Activated CD4-positive, alpha-beta T cell treated with anti-CD3 and anti-CD28 coated beads, Interleukin-2, amount 50 U/mL, for 48 hours (primary cell): ENCODE measurements at regions not wholly inside any gene's neighbourhood (a gene's known extent, or its start where the extent isn't known, plus 50 kb on each side); places are given as distances from the start of the nearest gene placed in this dataset.

Source experiments
- DNase-seq, 2 experiments: peaks; one replicate each; pipeline ENCODE4 v3.0.0-alpha.2; 2020

- no peak for DNase-seq
Measured at GRCh38 chr1:29839726-29840125, 603.4 kb downstream of the PTPRU start.

GRCh38 chr1:29838738-29839320, 602.5 kb downstream of the PTPRU start:
- DNase-seq: no peak

DNA sequence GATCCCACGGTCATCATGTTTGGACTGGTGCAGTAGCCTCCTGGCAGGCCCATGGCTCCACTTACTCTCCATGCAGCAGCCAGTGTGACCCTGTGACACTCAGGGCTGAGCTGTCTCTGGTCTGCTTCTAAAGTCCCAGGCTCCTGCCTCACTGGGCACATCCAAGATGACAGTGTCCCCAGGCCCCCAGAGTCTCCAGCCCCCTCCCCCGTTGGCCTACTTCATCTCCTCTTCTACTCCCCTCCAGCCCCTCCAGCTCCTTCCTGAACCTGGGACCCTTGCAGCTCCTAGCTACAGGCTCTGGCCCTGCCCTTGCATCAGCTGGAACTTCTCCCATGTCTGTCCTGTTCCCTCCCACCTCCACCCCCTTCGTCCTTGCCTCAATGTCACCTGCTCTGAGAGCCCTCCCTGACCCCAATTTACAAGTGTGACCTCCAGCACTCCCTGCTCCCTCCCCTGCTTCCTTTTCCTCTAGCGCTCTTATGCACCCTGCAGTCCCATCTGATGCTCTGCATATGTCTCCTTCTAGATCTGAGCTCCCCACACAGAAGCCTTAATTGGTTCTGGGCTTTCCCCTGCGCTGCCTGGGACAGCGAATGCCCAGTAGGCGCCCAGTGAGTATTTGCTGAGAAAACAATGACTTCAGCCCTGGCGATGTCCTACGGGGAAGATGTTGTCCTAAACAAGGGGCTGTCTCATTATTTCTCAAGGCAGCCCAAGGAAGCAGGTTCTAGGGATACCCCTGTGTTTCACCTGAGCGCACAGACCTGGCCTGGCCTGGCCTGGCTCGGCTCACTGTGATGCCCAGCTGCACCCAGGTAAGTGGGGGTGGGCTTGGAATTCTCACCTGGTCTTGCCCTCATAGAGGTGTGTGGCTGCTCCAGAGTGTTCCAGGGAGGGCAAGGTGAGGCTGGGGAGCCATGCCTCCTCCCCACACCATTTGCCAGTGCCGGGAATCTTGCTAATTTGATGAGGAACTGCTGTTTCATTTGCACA, 600.6 kb downstream of the PTPRU start:
- no peak for DNase-seq

DNA sequence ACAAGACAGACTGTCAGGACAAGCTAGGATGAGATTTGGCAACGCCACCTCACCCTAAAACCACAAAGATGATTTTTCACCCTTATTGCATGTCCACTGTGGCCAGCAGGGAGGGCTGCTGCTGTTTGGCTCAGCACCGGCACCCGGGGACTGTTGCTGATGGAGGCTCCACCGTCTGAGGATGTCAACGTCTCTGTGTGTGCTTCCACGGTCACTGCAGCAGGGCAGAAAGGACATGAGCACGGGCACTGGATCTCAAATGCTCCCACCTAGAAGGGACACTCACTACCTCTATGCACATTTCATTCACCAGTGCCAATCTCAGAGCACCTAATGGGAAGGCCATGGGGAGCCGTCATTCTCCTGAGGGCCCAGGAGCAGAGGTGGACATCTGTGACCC, 599.6 kb downstream of the PTPRU start:
- DNase-seq: no peak

- no peak for DNase-seq
Measured at GRCh38 chr1:29835406-29835805, 599.1 kb downstream of the PTPRU start.

GRCh38 chr1:29833581-29833980, 597.3 kb downstream of the PTPRU start:
- DNase-seq: no peak

- DNase-seq: no peak
Measured at GRCh38 chr1:29832936-29833335, 596.6 kb downstream of the PTPRU start.

GRCh38 chr1:29832471-29832870, 596.1 kb downstream of the PTPRU start:
- no peak for DNase-seq

DNA sequence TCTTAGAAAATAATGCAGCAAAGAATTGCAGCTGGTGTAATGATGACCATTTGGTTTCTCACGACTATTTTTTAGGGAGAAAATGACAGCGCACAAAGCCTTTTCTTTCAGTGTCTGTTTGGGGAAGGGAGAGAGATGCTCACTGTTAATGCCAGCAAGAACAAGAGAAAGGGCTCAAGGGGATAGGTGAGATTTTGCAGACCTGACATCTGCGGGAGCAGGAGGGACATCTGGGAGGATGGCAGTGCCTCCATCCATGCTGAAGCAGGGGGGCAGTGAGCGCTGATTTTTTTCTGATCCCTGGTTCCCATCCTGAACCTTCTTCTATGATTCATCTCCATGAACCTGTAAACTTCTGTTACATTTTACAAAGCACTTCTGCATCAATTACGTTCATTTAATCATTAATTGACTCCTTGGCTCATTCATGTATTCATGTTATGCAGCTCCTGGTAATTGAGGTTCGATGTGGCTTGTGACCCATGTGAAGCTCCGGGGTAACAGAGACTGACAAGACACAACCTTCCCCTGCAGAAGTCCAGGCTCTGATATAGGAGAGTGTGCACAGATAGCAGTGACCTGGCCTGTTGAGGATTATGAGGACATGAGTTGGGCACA, 595.3 kb downstream of the PTPRU start:
- no peak for DNase-seq

GRCh38 chr1:29830916-29831315, 594.6 kb downstream of the PTPRU start:
- no peak for DNase-seq

GRCh38 chr1:29830383-29830782, 594.1 kb downstream of the PTPRU start:
- DNase-seq: no peak

GRCh38 chr1:29829448-29830344, 593.4 kb downstream of the PTPRU start:
- DNase-seq: no peak

- DNase-seq: no peak
Measured at GRCh38 chr1:29828526-29829447, 592.5 kb downstream of the PTPRU start.

DNA sequence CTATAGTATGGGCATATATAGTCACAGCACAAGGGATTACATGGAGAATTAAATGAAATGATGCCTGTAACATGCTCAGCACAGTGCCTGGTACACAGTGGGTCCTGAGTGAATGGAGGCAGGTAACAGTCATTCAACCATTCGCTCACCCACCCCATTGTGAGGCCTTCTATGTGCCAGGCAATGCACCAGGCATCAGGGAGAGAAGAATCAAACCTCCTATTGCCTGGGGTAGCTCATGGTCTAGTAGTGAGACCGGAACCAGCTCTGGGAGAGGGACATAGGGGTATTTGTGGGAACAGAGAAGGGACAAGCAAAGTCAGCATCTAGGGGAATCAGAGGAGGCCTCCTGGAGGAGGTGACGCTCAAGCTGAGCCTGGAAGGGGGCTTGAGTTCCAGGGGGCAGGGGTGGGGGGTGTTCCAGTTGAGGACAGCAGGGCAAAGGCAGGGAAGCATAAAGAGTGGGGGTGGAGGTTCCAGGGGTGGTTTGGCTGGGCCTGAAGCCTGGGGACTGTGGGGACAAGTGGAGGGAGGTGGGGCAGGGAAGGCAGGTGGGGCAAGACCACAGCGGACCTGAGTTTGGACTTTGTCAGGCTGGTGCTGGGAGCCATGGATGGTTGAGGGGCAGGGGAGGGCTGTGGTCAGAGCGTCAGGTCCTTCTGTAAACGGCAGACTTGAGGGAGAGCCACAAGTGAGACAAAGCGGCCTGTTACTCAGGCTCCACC, 591.6 kb downstream of the PTPRU start:
- DNase-seq: no peak

- DNase-seq: no peak
Measured at GRCh38 chr1:29827237-29827750, 591.0 kb downstream of the PTPRU start.

- no peak for DNase-seq
Measured at GRCh38 chr1:29826646-29827045, 590.3 kb downstream of the PTPRU start.

DNA sequence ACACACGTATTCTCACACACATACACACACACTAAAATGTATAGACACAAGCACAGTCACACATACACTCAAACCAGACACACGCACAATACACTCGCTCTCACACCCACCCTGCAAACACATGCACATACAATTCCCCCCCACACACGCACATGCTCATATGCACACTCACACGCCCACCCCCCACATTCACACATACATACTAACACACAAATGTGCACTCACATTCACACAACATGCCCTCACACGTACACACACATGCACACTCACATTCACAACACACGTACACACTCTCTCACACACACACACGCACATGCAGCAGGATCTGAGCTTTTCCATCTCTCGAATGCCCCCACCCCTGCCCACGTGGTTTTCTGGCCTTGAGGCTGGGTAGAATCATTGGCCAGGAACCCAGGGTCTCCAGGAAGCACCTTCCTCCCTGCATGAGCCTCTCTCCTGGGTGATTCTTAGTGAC, 589.7 kb downstream of the PTPRU start:
- no peak for DNase-seq

DNA sequence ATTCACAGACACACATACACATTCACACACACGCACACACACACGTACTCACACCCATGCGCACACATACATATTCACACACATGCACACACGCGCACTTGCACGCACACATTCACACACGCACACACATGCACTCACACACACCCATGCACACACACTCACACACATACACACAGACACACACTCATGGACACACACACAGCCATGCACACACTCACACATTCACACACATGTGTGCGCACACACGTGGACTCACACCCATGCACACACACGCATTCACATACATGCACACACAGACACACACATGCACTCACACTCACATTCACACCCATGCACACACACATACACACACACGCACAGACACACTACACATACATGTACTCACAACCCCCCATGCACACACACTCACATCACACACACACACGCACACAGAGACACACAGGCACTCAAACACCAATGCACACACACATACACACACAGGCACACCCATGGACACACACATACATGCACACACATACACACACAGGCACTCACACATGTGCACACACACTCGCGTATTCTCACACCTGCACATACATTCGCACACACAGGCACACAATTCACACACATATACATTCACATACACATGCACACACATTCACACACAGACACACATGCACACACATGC, 589.1 kb downstream of the PTPRU start:
- DNase-seq: no peak

DNA sequence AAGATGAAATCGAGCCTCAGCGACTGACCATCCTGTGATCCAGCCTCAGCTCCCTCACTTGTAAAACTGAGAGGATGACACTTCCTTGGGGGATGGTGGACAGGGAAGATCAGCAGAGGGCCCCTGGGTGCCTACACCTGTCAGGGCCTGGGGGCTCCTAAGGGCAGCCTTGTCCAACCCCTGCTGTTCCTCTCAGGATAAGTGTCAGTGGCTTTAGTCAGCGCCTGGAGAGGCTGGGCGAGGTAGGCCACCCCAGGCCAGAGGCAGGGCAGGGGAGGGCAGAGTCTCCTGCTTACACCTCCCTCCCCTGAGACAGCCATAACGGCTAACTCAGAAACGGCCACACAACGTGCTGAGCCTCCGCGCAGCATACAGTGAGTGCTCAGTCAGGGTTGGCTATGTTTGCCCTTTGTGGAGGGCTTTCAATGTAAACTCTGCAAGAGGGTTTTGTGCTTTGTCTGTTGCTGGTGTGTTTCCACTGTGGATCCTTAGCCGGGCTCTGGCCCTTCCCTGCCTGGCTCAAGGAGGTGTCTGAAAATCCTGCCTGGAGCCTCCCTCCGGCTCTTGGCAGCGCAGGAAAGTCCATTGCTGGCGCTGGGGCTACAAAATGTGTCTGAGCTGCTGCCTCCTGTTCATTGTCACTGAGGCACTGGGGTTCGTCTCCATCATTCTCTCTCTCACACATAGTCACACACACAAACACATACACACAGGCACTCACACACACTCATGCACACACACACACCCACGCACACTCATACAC, 588.4 kb downstream of the PTPRU start:
- no peak for DNase-seq
